GM18873 (cell line): ENCODE measurements at regions not wholly inside any gene's neighbourhood (a gene's known extent, or its start where the extent isn't known, plus 50 kb on each side); places are given as distances from the start of the nearest gene placed in this dataset.

Experiments
- ATAC-seq: cut with Tn5 transposase; IDR thresholded peaks from one replicate; pipeline ENCODE4 v1.9.1; 2021; ENCODE audit warnings: mild to moderate bottlenecking, moderate library complexity, moderate number of reproducible peaks; ENCODE audit not compliant: unreplicated experiment, low FRiP score

DNA sequence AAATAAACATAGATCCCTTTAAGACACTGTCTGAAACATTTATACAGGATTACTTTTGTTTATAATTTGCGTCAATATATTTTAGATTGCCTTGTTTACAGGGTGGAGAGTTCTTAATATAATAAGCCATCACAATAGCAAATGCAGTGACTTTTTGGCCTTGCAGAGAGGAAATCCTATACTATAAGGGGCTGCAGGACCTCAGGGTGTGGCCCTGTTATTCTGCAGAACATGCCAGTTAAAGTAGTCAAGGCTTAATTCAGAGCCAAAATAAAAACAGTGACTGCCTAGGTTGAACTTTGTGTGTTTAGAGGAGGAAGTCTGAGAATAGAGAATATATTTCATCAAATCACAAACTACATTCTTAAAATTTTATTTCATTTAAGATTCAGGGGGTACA is 381.6 kb downstream of the DUSP6 start:
- no peak for ATAC-seq

DNA sequence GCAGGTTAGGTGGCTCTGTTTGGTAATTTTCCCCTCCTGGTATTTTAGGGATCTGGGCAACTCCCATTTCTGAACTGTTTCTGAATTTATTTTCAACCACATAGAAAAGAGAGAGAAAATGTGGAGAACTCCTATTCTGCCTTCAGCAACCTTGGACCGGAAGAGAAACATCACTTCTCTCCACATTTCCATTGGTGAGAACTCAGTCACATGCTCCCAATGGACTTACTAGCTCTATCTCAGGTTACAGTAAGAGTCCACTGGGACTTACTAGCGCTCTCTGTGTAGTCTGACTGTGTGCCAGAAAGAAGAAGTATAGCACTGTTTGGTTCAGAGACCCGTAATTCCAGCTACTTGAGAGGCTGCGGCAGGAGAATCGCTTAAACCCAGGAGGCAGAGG is 383.2 kb downstream of the DUSP6 start:
- ATAC-seq: no peak

DNA sequence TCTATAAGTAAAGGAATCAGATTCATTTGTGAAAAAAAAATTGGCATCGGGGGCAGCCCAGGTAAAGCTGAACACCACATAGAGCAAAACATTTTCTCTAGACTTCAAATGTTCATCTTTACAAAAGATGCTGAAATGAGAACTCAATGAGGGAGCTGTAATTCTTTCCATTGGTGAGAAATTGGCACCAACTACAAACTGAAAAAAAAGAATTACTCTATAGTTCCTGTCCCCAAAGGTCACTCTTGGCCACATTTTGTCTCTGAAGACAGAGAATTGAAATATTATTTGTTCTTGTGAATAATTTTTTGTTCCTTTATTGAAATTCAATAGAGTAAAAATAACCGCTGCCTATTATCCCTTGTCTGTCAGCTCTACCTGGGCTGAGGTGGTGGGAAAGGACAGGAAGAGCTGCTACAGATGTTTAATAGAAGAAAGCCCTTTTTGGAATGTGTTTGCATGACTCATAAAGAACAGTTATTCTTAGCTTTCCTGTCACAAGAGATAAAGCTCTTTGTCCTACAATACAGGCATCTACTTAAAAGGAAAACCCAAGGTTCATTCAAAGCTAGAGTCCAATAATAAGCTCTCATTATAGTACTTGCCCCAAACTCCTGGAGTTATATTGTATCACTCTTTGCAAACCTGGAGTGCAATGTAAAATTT is 380.1 kb upstream of the KITLG start:
- no peak for ATAC-seq

DNA sequence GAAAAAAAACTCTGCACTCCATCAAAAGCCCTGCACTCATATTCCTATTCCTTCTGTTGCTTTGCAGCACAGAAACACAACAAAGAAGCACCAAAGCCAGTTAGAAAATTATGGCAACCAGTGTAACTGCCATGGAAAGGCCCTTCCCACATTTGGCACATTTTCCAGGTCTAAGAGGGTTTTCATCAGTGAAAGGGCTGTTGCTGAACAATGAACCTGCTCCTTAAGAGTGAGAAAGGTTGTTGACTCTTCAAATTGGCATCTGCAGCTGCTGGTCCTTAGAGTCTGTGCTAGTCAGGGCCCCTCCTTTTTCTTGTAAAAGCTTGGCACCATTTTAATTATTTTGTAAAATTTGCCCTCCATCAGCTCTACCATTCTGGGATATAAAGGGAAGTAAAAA is 378.7 kb upstream of the KITLG start:
- no peak for ATAC-seq

DNA sequence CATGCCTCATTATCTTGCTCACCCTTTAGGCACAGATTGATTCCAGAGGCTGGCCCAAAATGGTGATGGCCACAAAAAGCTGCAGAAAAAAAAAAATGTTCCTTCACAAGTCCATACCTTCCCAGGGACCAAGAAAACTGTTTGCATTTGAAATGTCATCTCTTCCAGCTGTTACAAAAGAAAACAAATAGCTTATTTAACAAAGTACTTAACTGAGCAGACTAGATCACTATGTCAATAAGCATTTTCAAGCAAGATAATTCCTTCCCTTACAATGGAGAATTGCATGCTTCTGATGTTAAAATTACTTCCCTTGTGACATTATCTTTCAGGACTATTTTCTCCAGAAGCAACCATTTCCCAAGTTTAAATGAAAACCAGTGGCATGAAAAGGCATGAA is 377.9 kb upstream of the KITLG start:
- no peak for ATAC-seq

DNA sequence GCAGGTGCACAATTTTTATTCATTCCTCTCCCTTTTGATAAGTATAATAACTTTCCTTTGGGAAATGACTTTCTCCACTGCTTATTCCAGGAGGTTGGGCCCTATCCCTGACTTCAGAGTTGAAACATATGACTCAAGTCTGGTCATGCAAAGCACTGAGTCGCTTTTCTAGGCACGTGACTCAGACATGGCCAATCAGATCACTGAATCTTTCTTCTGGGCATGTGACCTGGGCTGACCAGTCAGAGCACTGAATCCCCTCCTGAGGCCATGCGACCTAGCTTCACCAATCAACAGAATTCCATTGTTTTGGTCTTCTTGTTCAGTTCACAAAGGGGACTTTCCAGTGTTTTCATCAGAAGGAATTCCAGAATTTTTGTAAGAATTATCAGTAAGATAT is 377.1 kb upstream of the KITLG start:
- no peak for ATAC-seq

DNA sequence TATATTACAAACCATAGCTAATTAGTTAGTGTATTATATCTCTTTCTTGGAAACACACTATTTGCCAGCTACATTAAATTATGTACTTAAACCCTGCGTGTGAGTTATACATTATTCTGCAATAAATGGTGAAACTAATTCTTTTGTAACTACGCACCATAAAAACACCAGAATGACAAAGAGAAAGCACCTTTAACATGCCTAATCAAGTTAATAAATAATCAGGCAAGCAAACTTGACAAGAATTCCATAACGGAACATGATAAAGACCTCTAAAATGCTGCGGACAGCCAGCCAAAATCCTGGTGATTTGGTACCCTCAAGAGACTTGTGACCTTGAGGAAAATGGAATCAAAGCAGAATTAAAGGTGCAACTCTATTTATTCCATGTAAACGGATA is 375.3 kb upstream of the KITLG start:
- ATAC-seq: no peak

DNA sequence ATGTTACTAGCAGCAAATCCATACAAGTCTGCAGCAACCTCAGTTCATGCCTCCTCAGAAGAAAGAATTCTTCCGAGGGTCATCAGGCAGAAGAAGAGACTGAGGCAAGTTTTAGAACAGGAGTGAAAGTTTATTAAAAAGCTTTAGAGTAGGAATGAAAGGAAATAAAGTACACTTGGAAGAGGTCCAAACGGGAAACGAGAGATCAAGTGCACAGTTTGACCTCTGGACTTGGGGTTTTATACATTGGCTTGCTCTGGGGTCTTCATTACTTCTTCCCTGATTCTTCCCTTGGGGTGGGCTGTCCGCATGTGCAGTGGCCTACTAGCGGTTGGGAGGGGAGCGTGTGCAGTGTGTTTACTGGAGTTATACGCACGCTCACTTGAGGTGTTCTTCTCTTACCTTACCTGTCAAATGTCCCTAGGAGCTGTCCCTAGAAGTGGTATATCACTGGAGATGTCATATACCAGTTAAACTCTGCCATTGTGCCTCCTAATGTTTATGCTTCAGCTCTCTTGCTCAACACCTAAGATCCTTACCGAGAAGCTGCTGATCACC is 372.8 kb upstream of the KITLG start:
- no peak for ATAC-seq

DNA sequence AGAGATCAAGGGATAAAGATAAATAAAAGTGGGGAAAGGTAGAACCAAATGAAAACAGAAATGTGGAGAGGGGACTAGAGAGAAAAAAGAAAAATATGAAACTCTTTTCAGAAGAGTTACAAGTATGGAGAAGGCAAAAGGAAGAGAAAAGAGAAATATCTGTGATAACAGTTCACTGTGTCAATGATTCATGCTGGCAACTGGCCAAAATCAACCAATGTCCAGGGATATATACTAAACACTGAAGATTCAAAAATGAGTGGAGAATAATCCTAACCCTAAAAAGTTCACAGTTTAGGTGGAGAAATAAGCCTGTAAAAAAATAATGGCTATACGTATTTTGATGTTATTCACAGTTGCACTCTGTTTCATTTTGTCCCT is 372.3 kb upstream of the KITLG start:
- ATAC-seq: no peak

DNA sequence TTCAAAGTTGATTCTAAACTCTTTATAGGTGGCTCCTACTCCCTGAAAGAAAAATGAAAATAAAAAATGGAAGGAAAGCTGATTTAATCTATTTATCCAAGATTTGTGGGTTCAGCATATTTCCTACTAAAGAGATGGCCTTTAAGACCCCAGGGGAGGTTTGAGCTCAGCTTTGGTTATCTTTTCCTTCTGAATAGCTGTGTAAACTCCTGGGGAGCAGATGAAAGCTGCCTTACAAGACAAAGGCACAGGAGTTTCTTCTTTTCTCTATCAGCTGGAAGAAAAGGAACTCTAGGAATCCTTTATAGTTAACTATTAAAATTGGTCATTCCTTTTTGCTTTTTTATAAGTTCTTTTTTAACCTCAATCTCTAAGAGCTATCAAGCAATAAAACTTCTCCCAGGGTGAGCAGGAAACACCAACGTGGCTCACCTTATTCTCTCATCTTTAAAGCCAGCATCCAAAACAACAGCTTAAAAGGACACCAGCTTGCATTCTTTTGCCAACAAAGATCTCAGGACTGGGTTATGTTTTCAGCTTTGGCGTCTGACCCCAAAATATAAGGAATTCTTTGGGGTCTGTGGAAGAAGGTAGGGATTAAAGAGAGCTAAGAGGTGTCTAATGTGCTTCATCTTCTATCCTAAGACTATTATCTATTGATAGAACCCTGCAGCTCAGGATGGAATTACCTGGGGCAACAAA is 371.7 kb upstream of the KITLG start:
- ATAC-seq: no peak

DNA sequence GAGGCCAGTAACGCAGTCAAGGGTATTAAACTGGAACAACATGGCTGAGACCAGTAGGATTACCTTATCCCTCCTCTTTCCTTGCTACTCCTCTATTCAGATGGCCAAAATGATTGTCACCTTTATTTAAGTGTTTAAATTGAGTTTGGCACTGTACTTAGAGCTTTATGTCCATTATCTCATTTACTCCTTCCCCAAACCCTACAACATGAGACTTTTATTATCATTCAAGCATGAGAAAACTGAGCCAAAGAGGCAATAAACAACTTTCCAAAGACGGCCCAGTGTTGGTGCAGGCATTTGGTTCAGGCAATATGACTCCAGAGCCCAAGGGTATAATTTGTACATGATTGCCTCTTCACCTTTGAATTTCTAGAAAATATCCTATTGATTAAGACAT is 370.9 kb upstream of the KITLG start:
- ATAC-seq: no peak

DNA sequence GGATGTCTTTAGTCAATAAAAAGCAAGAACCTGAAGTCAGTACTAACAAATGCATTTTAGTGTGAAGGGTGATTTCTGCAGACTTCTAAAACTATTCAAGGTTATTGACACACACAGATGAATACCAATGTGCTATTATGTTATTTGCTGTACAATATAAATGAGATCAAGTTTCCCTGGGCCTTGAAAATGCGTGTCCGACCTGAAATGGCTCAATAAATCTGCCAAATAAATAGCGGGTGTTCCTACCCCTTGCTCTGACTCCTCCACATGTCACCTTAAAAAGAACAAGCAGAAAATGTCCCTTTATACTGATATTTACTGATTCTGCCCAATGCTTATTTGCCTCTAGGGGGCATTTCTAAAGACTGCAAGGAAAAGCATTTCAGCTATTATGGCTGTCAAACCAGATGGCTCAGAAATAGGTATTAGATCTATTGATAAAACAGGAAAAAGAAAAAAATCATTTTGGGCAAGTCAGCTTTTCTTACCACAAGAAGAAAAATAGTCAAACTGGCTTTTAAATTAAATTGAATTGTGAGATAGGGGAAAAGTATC is 367.3 kb upstream of the KITLG start:
- ATAC-seq: no peak

DNA sequence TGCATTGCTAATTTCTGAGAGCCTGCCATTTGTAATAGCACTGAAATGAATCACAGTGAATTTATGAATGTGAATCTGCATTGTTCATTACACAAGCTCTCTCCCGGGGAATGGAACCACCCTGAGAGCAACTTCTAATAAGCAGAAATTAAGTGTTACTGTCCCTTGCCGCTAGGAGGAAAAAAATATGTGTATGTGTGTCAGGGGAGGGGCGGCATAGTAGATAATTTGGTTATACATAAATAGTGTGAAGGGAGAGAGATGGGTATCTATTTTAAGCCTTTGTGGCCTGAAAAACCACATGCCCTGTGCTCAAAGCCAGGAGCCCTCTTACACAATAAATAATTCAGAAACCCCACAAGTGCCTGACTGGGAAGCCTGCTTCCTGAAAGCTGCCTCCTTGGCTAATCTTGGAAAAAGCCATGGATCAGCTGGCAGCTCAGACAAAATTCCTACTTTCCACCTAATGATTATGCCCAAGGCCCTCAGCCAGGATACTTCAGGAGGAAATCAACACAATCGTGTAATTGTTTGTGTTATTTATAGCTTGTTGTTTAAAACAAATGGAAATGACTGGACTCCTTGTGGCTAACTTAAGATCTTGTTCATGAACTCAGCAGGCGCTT is 366.2 kb upstream of the KITLG start:
- ATAC-seq: peak; percentile 54

DNA sequence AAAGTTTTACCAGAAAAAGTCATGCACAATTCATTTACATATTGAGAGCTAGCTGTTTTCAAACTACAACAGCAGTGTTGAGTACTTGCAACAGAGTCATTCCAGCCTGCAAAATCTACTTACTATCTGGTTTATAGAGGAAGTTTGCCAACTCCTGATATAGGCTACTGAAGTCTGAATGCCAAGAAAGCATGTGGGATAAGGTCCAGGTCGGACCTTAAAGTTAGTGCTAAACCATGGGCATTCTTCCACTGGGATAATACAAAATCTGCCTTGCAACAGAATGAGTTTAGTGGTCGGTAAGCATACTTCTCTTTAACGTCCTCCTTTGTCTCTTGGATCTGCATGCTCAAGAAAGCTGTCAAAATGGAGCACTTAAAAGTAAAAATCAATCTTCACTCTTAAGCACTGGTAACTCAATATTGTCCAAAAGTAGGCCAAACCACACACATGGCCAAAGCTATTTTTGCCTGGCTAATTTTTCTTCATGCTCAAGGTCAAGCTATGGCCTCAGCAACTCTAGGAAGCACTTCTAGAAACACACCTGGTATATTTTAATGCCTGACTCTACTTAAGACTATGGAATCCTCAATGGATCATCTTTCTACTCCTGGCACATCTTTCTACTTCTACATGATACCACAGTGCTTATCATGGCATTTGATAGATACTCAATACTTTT is 364.9 kb upstream of the KITLG start:
- no peak for ATAC-seq

DNA sequence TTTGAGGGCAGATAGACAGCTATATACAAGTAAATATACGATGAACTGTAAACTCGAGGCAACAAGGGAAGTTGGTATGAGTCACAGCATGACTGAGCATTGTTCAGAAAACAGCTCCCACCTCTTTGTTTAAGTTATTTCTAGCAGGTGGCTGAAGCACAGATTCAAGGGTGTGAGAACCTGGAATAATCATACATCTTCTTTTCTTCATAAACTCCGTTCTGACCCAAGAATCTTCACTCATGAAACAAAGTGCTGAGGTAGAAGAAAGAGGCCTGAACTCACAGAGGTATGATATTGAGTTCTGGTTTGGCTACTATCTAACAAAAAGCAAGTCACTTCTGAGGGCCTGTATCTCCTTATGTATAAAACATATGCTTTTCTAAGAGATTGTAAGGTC is 364.1 kb upstream of the KITLG start:
- no peak for ATAC-seq

DNA sequence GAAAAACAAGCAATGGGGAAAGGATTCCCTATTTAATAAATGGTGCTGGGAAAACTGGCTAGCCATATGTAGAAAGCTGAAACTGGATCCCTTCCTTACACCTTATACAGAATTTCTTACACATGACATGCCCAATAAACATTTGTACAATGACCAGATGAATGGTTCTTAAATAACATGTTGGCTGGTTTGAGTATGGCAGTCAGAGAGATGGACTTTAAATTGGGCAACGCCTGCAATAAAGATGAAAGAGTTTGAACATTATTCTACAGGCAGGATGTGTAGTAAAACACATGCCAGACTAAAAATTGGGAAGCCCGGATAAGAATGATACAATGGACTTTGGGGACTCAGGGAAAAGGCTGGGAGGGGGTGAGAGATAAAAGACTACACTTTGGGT is 360.6 kb upstream of the KITLG start:
- ATAC-seq: no peak

DNA sequence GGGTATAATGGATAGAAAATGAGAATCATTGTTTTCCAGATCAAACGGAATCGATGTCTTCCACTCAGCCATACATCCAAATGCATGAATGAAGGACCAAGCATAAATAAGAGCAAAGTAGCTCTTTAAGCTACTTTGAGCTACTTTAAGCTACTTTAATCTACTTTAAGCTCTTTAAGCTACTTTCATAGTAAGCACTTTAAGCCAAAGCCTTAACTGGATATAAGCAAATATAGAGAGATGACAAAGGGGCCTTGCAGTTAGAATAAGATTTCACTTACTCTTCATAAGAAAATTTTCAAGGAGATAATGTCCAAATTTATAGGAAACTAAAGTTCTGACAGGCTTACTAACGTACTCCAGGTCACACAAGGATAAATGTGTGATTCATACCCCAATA is 355.6 kb upstream of the KITLG start:
- no peak for ATAC-seq

DNA sequence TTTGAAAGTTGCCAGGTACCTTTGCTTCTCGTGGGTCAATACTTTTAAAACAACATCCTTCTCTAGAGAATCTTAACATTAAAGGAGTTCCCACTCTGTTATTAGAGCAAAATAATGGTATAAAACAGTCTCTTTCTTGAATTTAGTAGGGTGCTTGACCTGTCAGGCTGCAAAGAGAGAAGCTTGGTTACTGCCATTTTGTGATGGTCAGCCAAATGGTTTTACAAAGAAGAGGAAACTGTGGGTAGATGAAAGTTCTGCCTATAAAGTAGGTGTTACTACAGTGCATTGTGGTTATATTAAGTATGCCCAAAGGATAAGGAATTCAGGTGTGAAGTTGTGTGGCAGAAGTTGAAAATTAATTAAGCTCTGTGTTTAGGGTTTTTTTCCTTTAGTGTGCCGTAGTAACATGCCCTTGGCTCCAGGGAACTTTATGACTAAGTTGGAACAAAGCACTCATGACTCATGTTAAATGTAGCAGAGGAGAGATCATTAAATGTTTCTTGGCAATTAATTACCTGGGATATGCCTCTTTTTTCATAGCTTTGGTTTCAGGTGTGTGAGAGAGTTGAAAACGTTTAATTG is 354.0 kb upstream of the KITLG start:
- no peak for ATAC-seq

DNA sequence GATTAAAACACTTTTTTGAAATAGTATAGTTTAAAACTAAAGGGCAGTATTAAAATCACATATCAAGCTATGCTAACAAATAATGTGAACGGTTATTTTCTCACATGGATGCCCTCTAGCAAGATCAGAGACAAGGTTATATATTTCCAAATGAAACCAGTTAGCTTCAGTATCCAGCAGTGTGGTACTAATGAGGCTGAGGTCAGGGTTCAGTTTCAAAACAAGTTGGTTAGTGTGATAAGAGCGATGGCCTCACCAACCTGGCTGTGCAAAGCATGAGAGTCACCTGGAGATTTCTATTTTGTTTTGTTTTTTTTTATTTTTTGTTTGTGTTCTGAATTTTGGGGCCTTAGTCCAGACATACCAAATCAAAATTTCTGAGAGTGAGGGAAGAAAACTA is 352.2 kb upstream of the KITLG start:
- no peak for ATAC-seq

DNA sequence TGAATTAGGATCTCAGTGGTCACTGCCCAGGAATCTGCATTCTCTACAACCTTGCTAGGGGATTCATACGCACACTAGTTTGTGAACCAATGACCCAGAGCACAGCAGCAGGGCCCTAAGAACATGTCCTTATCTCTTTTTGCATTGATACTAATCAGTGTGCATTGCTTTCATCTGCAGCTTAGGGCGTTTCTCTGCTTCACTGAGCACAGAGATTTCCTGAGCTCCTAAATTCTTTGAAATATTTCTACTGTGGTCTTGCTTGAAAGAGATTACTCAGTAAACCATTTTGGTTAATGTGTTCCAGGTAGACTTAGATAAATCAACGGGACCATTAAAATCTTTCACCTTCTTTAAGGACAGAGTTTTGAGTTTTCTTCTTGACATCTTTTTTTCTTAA is 351.3 kb upstream of the KITLG start:
- peak; percentile 60 for ATAC-seq

DNA sequence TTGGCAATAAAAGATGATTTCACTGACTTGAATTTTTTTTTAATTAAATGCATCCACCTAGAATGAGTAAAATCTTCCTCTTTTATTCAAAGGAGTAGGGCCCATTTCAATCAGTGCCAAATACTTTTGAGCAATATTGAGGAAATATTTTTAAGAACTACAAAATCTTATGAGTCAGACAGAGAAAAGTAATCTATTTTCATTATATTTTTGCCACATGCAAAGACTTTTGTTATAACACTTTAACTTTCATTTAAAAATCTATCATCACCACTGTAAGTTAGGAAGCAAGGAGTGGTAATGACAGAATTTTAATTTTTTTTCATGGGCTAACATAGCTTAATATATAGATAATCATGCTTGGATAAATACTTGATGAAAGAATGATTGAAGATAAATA is 345.2 kb upstream of the KITLG start:
- ATAC-seq: no peak
